ENCODE measurements at regions not wholly inside any gene's neighbourhood (a gene's known extent, or its start where the extent isn't known, plus 50 kb on each side); places are given as distances from the start of the nearest gene placed in this dataset.

DNA sequence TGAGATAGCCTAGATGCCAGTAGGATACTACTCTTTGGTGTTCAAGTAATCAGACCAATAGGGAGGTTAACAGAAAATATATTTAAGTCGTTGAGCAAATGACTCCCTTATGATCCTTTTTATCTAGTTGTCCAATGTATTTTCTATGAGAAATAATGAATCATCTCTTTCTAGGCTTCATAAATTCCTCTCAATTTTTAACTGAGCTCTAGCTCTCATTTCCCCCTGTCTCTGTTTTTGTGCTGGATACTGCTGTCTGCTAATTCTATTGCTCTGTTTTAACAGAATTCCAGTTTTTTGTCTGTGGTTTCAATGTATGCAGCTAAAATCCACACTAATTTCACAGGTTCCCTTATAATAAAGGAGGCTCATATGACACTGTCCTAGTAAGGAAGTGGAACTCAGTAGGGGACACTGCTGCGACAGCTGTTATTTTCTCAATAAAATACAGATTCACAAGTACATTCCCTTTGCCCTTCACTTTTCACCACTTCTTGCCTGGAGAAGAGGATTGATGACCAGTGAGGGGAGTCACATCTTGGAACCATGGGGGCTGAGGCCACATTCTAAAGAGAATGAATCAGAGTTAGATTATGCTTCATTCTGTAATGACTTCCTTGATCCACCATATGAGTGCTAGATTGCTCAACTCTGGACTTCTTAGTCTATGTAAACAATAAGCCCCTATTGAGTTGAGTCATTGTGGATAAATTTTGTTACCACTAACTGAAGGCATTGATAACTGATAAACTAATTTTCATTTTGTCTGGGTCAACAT is 558.7 kb upstream of the KCNMB2 start:
- H3K27me3 ChIP-seq (ENCODE audit: control insufficient read depth in 3 of 3, insufficient read depth in 3 of 3, low read length in 3 of 3): no peaks in the 10 kb centered on the region
- WGBS, 3 donors: 82 to 85% (median 84%) methylated on average over 2 of the region's 2 CpGs
- no peak for FAIRE-seq

DNA sequence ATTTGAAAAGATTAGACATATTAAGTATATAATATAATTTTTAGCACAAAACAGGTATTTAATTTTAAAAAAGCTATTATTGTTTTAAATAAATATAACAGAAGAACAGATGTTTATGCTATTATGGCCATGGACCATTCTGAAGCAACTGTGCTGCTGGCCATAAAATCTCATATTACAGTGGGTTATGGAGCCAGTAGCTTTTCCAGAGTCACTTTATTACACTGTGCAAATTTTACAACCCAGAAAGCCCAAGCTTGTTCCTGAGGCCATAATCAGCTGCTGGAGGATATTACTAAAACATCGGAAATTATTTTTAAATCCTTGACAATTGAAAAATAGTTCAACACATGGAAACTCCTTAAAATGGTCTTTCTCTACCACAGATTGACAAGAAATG is 557.3 kb upstream of the KCNMB2 start:
- H3K4me1 ChIP-seq (ENCODE audit: control insufficient read depth in 3 of 3, insufficient read depth in 2 of 3, low read depth in 1 of 3, low read length in 2 of 3): no peaks in the 10 kb centered on the region
- no peak overlapping the region for H3K27ac ChIP-seq (ENCODE audit: low read depth in 1 of 3, low read length in 2 of 3)
- WGBS, 3 donors: 87 to 100% (median 94%) methylated on average over 1 of the region's 1 CpG
- no peak for DNase-seq
- no peaks in the 10 kb centered on the region for H3K27me3 ChIP-seq (ENCODE audit: control insufficient read depth in 3 of 3, insufficient read depth in 3 of 3, low read length in 3 of 3)
- H3K36me3 ChIP-seq (ENCODE audit: control insufficient read depth in 3 of 3, insufficient read depth in 2 of 3, low read depth in 1 of 3, low read length in 3 of 3): no peaks in the 10 kb centered on the region
- H3K9me3 ChIP-seq (ENCODE audit: control insufficient read depth in 2 of 2, insufficient read depth in 1 of 2, low read depth in 1 of 2, low read length in 1 of 2): no peaks in the 10 kb centered on the region
- H3K4me3 ChIP-seq (ENCODE audit: low read depth in 1 of 3, low read length in 3 of 3): no peak overlapping the region
- FAIRE-seq: no peak

More for the DNA sequence above, 558.7 kb upstream of the KCNMB2 start:
- no peaks in the 10 kb centered on the region for H3K4me1 ChIP-seq (ENCODE audit: control insufficient read depth in 3 of 3, insufficient read depth in 2 of 3, low read depth in 1 of 3, low read length in 2 of 3)
- H3K27ac ChIP-seq (ENCODE audit: low read depth in 1 of 3, low read length in 2 of 3): no peak overlapping the region
- no peaks in the 10 kb centered on the region for H3K9me3 ChIP-seq (ENCODE audit: control insufficient read depth in 2 of 2, insufficient read depth in 1 of 2, low read depth in 1 of 2, low read length in 1 of 2)
- no peak for DNase-seq
- no peaks in the 10 kb centered on the region for H3K36me3 ChIP-seq (ENCODE audit: control insufficient read depth in 3 of 3, insufficient read depth in 2 of 3, low read depth in 1 of 3, low read length in 3 of 3)
- no peak overlapping the region for H3K4me3 ChIP-seq (ENCODE audit: low read depth in 1 of 3, low read length in 3 of 3)

DNA sequence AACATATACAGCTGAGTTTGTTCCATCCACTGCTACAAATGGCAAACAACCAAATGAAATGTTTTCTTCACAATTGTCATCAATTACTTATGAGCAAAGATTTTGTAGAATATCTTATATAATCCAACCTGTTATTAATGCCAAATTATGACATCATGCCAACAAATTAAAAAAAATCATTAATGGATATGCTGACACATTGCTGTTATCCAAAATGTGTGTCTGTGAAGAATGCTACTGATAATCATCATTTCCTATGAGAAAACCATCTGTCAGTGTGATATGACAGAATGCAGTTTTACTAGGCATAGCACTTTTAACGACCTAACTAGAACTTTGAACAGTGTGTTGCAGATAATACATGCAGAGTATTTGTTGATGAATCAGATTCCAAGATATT is 556.5 kb upstream of the KCNMB2 start:
- H3K27me3 ChIP-seq (ENCODE audit: control insufficient read depth in 3 of 3, insufficient read depth in 3 of 3, low read length in 3 of 3): no peaks in the 10 kb centered on the region
- FAIRE-seq (no peak), DNase-seq (peak in 1 of 2 donors; percentile 22)
- H3K27ac ChIP-seq (ENCODE audit: low read depth in 1 of 3, low read length in 2 of 3): no peak overlapping the region
- H3K36me3 ChIP-seq (ENCODE audit: control insufficient read depth in 3 of 3, insufficient read depth in 2 of 3, low read depth in 1 of 3, low read length in 3 of 3): no peaks in the 10 kb centered on the region
- no peaks in the 10 kb centered on the region for H3K4me1 ChIP-seq (ENCODE audit: control insufficient read depth in 3 of 3, insufficient read depth in 2 of 3, low read depth in 1 of 3, low read length in 2 of 3)
- no peak overlapping the region for H3K4me3 ChIP-seq (ENCODE audit: low read depth in 1 of 3, low read length in 3 of 3)
- WGBS, 3 donors: 8 to 35% (median 14%) methylated on average over 1 of the region's 1 CpG
- no peaks in the 10 kb centered on the region for H3K9me3 ChIP-seq (ENCODE audit: control insufficient read depth in 2 of 2, insufficient read depth in 1 of 2, low read depth in 1 of 2, low read length in 1 of 2)

DNA sequence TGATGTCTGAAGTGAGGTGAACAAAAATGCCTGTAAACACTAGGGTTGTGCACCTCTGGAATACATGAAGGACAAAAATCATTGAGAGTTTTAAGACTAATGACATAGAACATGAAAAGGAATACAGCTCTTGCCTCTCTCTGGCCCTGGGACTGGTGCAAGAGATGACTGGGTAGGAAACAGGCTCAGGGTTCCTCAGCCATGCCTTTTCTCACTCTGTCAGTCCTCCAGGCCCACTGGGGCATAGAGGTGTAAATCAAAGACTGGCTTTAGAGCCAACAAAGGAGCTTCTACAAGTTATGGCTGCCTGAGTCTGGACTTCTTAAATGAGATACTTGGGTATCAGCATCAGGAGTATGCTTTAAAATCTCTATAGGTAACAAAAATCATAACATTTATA is 554.7 kb upstream of the KCNMB2 start:
- Histone ChIP-seq H3K27ac (ENCODE audit: low read depth in 1 of 3, low read length in 2 of 3) (no peak overlapping the region), H3K4me3 (ENCODE audit: low read depth in 1 of 3, low read length in 3 of 3) (no peak overlapping the region), H3K36me3 (ENCODE audit: control insufficient read depth in 3 of 3, insufficient read depth in 2 of 3, low read depth in 1 of 3, low read length in 3 of 3) (no peaks in the 10 kb centered on the region), H3K4me1 (ENCODE audit: control insufficient read depth in 3 of 3, insufficient read depth in 2 of 3, low read depth in 1 of 3, low read length in 2 of 3) (no peaks in the 10 kb centered on the region), H3K9me3 (ENCODE audit: control insufficient read depth in 2 of 2, insufficient read depth in 1 of 2, low read depth in 1 of 2, low read length in 1 of 2) (no peaks in the 10 kb centered on the region), H3K27me3 (ENCODE audit: control insufficient read depth in 3 of 3, insufficient read depth in 3 of 3, low read length in 3 of 3) (no peaks in the 10 kb centered on the region)
- FAIRE-seq (no peak), DNase-seq (no peak)

DNA sequence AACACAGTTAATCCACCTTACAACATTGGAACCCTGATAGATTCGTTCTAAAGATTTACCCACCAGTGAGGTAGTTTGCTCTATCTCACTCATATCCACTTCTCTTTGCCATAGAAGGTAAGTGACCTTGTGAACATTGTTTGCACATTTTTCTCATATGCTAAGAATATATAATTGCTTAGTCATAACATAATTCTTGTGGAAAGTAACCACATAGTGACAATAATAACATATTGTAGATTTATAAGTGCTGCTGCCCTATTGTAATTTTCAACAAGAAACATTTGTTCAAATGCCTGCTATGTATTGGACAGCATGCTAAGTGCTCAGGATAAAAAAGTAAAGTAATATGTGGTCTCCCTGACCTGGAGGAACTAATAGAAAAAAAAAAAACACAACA is 554.2 kb upstream of the KCNMB2 start:
- WGBS, 3 donors: 47 to 70% (median 59%) methylated on average over 1 of the region's 1 CpG
- no peaks in the 10 kb centered on the region for H3K36me3 ChIP-seq (ENCODE audit: control insufficient read depth in 3 of 3, insufficient read depth in 2 of 3, low read depth in 1 of 3, low read length in 3 of 3)
- DNase-seq (no peak), FAIRE-seq (no peak)
- no peak overlapping the region for H3K4me3 ChIP-seq (ENCODE audit: low read depth in 1 of 3, low read length in 3 of 3)
- H3K27ac ChIP-seq (ENCODE audit: low read depth in 1 of 3, low read length in 2 of 3): no peak overlapping the region
- H3K27me3 ChIP-seq (ENCODE audit: control insufficient read depth in 3 of 3, insufficient read depth in 3 of 3, low read length in 3 of 3): no peaks in the 10 kb centered on the region
- no peaks in the 10 kb centered on the region for H3K9me3 ChIP-seq (ENCODE audit: control insufficient read depth in 2 of 2, insufficient read depth in 1 of 2, low read depth in 1 of 2, low read length in 1 of 2)
- no peaks in the 10 kb centered on the region for H3K4me1 ChIP-seq (ENCODE audit: control insufficient read depth in 3 of 3, insufficient read depth in 2 of 3, low read depth in 1 of 3, low read length in 2 of 3)

DNA sequence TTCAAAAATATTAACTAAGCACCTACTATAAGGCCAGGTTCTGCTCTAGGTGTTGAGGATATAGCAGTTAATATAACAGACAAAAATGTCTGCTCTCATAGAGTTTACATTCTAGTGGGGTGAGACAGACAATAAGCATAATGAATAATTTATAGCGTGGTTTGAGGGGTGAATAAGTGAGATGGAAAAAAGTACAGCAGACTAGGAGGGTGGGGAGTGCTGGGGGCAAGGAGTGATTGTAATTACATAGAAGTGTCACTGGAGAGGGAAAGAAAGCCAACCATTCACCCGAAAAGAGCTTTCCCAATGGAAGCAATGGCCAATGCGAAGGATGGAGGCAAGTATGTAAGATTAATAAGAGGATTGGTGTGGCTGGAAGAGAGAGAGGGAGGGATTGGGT is 552.9 kb upstream of the KCNMB2 start:
- H3K9me3 ChIP-seq (ENCODE audit: control insufficient read depth in 2 of 2, insufficient read depth in 1 of 2, low read depth in 1 of 2, low read length in 1 of 2): no peaks in the 10 kb centered on the region
- H3K36me3 ChIP-seq (ENCODE audit: control insufficient read depth in 3 of 3, insufficient read depth in 2 of 3, low read depth in 1 of 3, low read length in 3 of 3): no peaks in the 10 kb centered on the region
- H3K27ac ChIP-seq (ENCODE audit: low read depth in 1 of 3, low read length in 2 of 3): no peak overlapping the region
- H3K27me3 ChIP-seq (ENCODE audit: control insufficient read depth in 3 of 3, insufficient read depth in 3 of 3, low read length in 3 of 3): no peaks in the 10 kb centered on the region
- DNase-seq (no peak), FAIRE-seq (no peak)
- H3K4me3 ChIP-seq (ENCODE audit: low read depth in 1 of 3, low read length in 3 of 3): no peak overlapping the region
- 80 to 91% (median 81%) methylated on average over 3 of the region's 3 CpGs for WGBS, 3 donors
- no peaks in the 10 kb centered on the region for H3K4me1 ChIP-seq (ENCODE audit: control insufficient read depth in 3 of 3, insufficient read depth in 2 of 3, low read depth in 1 of 3, low read length in 2 of 3)

DNA sequence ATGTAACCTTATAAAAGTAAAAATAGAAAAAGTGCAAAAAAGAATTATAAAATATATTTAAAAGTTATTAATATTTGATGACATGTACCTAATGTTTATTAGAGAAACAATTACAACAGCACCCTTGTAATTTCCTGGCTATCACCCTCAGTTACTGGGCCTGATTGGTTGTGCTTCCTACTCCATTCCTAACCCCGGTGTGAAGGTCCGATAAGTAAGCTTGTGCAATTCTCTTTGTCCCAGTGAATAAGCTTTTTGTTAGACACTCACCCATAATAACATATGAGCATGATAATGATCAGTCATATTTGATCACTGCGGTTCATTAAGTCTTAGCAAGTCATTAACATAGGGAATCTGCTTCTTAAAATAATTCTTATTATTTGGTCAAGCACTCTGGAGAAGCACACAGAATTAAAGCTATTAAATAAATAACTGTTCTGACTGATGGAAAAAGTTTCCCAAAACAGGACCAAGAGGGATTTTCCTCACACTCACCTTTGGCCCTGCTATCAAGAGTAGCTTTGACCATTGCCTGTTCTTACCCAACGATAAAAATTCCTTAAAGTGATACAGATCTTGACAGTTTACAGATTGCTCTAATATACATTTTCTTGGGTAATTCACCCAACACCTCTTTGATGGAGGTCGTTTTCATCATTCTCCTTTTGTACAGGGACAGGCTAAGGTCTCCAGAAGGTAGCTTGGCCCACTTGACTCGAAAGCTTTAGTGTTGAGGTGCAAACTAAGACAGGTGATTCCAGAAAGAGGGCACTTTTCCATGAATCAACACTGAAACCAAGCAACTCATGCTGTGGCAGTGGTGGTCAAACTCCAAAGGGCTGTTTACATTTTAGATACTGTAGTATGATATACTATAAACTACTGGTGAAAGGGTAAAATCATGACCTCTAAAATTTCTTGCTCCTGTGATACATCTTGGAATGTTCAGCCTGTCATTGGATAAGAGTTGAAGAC is 543.0 kb upstream of the KCNMB2 start:
- DNase-seq (peak; percentile 7 to 71), FAIRE-seq (no peak)
- H3K9me3 ChIP-seq (ENCODE audit: control insufficient read depth in 2 of 2, insufficient read depth in 1 of 2, low read depth in 1 of 2, low read length in 1 of 2): no peaks in the 10 kb centered on the region
- no peaks in the 10 kb centered on the region for H3K27me3 ChIP-seq (ENCODE audit: control insufficient read depth in 3 of 3, insufficient read depth in 3 of 3, low read length in 3 of 3)
- H3K27ac ChIP-seq (ENCODE audit: low read depth in 1 of 3, low read length in 2 of 3): peak overlapping the region in 1 of 3 donors; percentile 66
- 27 to 57% (median 46%) methylated on average over 6 of the region's 6 CpGs for WGBS, 3 donors
- no peaks in the 10 kb centered on the region for H3K36me3 ChIP-seq (ENCODE audit: control insufficient read depth in 3 of 3, insufficient read depth in 2 of 3, low read depth in 1 of 3, low read length in 3 of 3)
- peaks cover 0 to 7% (median 0%) of the 10 kb centered on the region in 3 donors for H3K4me1 ChIP-seq (ENCODE audit: control insufficient read depth in 3 of 3, insufficient read depth in 2 of 3, low read depth in 1 of 3, low read length in 2 of 3)
- no peak overlapping the region for H3K4me3 ChIP-seq (ENCODE audit: low read depth in 1 of 3, low read length in 3 of 3)

DNA sequence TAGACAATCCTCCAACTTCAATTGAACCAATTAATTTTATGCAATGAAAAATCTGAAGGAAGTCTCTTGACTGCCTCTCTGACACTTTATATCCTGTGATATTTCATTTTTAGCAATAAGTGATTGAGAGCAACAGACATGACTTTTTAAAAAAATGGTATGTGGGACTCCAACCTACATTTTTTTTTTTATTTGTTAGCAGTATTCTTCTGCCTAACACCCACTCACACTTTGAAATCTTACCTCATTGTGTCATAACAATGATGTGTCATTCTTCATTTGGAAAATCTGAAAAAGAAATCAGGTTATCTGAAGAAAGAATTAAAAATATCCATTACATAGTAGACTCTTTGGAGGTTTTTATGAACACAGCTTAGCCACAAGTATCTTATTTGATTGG is 541.3 kb upstream of the KCNMB2 start:
- Histone ChIP-seq H3K27me3 (ENCODE audit: control insufficient read depth in 3 of 3, insufficient read depth in 3 of 3, low read length in 3 of 3) (no peaks in the 10 kb centered on the region), H3K36me3 (ENCODE audit: control insufficient read depth in 3 of 3, insufficient read depth in 2 of 3, low read depth in 1 of 3, low read length in 3 of 3) (no peaks in the 10 kb centered on the region), H3K27ac (ENCODE audit: low read depth in 1 of 3, low read length in 2 of 3) (no peak overlapping the region), H3K4me1 (ENCODE audit: control insufficient read depth in 3 of 3, insufficient read depth in 2 of 3, low read depth in 1 of 3, low read length in 2 of 3) (peaks cover 0 to 7% (median 0%) of the 10 kb centered on the region in 3 donors), H3K4me3 (ENCODE audit: low read depth in 1 of 3, low read length in 3 of 3) (no peak overlapping the region), H3K9me3 (ENCODE audit: control insufficient read depth in 2 of 2, insufficient read depth in 1 of 2, low read depth in 1 of 2, low read length in 1 of 2) (no peaks in the 10 kb centered on the region)
- DNase-seq: no peak
- no peak for FAIRE-seq

Measured in small intestine (tissue), 7 donors.